RWPE1 (cell line): ENCODE measurements at regions not wholly inside any gene's neighbourhood (a gene's known extent, or its start where the extent isn't known, plus 50 kb on each side); places are given as distances from the start of the nearest gene placed in this dataset.
"Not testable (repeated sequence)": the region's sequence is repeated elsewhere in the genome, so short reads cannot be mapped to it uniquely, and the experiment has no call there.

Experiments used
- CTCF ChIA-PET: fragments of 350-600 bp; sonication (Branson Sonifier 250); formaldehyde crosslinking; extraction: SDS; loops from one replicate; lab custom pipeline; 2021; lab: Yijun Ruan, JAX
- POLR2A ChIA-PET: fragments of 400-600 bp; formaldehyde crosslinking; extraction: SDS; loops from one replicate; lab custom pipeline; 2020; ENCODE audit warnings: antibody characterized with exemption; ENCODE audit not compliant: low non-redundant PET; lab: Yijun Ruan, JAX
- DNase-seq: peaks from one replicate; pipeline ENCODE4 v3.0.0; 2012; ENCODE audit warnings: low spot score
- H3K27ac ChIP-seq: fragments of 450-650 bp; 2 replicates; pipeline ENCODE4 v1.5.1; 2017
- CTCF ChIP-seq: fragments of 450-650 bp; conservative IDR thresholded peaks from 2 replicates; pipeline ENCODE4 v1.5.1; 2017; ENCODE audit warnings: low read depth, mild to moderate bottlenecking

- DNase-seq = no peak
- ChIA-PET POLR2A (no interaction called here), CTCF (no interaction called here)
- no peak overlapping the region for H3K27ac ChIP-seq
- no peak for TF ChIP-seq CTCF
Observed at GRCh38 chr6:130611366-130611765, 215.8 kb upstream of the SMLR1 start.

DNA sequence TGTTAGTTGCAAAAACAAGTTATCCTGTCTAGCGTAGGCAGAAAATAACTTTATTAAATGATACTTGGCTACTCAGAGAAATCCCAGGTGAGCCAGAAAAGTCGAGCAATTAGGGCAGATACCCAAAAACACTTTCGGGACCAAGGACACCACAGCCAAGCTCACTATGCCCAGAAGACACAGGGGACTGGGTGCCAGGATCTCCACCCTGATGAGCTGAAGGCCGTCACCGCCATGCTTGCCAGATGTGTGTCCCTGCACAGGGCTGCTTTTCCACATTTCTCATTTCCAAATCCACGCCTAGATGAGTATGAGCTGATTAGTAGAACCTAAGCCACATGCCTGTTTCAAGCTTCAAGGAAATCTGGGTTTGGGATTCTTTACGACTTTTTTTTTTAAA is 214.0 kb upstream of the SMLR1 start:
- TF ChIP-seq CTCF = no peak
- ChIA-PET POLR2A (no interaction called here), CTCF (no interaction called here)
- no peak overlapping the region for H3K27ac ChIP-seq
- no peak for DNase-seq

GRCh38 chr6:130615816-130616215 is 211.4 kb upstream of the SMLR1 start:
- CTCF ChIA-PET = no interaction called here
- POLR2A ChIA-PET = no interaction called here
- no peak for DNase-seq
- TF ChIP-seq CTCF = no peak
- H3K27ac ChIP-seq = no peak overlapping the region

GRCh38 chr6:130617658-130618057 is 209.5 kb upstream of the SMLR1 start:
- CTCF ChIA-PET = no interaction called here
- TF ChIP-seq CTCF = no peak
- DNase-seq = no peak
- POLR2A ChIA-PET = no interaction called here
- no peak overlapping the region for H3K27ac ChIP-seq

DNA sequence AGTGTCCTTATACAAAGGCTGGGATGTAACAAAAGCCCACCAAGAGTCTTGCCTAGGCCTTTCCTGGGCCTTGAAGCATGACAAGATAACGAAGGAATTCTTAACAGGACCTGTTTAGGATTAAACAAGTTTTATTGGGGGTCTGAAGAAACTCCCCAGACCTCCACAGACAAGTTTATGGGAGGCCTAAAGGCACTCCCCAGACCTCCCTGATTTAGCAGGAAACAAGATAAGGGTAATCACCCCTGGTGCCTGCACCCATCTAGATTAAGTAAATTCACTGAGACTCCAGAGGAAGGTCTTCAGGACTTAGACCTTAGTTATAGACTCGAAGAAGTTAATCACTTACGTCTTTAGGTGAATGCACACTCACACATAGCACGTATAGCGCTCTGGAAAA is 208.4 kb upstream of the SMLR1 start:
- H3K27ac ChIP-seq, DNase-seq, POLR2A ChIA-PET, CTCF ChIA-PET: not testable (repeated sequence)

DNA sequence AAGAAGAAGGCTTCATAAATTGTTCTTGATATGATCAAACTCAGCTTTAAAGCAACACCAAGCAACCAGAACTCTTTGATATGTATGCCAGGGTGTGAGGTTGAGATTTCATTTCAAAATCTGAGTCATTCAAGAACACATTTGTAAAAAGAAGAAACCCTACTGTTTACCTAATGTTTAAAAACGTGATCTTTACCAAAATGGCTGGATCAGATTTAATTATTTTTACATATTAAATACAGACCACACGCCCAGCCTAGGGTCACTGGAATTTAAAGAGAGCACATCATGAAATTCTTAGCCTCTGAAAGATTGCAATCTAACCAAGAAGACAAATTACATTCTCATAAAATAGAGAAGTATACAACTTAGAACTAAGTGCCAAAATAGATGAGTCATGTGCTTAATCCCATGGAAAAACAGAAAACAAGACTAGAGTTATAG is 206.8 kb upstream of the SMLR1 start:
- DNase-seq = no peak
- ChIA-PET CTCF (no interaction called here), POLR2A (no interaction called here)
- no peak for TF ChIP-seq CTCF
- H3K27ac ChIP-seq = no peak overlapping the region

GRCh38 chr6:130622142-130622541 is 205.1 kb upstream of the SMLR1 start:
- ChIA-PET POLR2A (no interaction called here), CTCF (no interaction called here)
- no peak overlapping the region for H3K27ac ChIP-seq
- DNase-seq = no peak
- no peak for TF ChIP-seq CTCF
